ENCODE measurements at regions not wholly inside any gene's neighbourhood (a gene's known extent, or its start where the extent isn't known, plus 50 kb on each side); places are given as distances from the start of the nearest gene placed in this dataset.

GRCh38 chr10:76769161-76769560 lies 868.4 kb downstream of the KCNMA1 start:
- TF ChIP-seq CTCF (IDR thresholded peaks at IDR 0.05): no peak
- TF ChIP-seq POLR2A (IDR thresholded peaks at IDR 0.05): no peak
